Right atrium auricular region (tissue), 2 donors: ENCODE measurements at regions not wholly inside any gene's neighbourhood (a gene's known extent, or its start where the extent isn't known, plus 50 kb on each side); places are given as distances from the start of the nearest gene placed in this dataset.

Source experiments
- DNase-seq: peaks from one replicate; pipeline ENCODE4 v3.0.0-alpha.2; 2019; ENCODE audit warnings: low spot score
- H3K27ac ChIP-seq, 2 donors: fragments of 200-600 bp; sonication (generic); 1 replicate in 1 of 2; 2 replicates in 1 of 2; pipeline ENCODE4 v1.5.1; 2016 to 2019
- H3K27me3 ChIP-seq, 2 donors: fragments of 200-600 bp; sonication (generic); one replicate each; pipeline versions ENCODE4 v1.5.1 to v1.6.0; 2017 to 2019
- H3K36me3 ChIP-seq: fragments of 200-600 bp; sonication (generic); one replicate; pipeline ENCODE4 v1.5.1; 2016
- H3K4me1 ChIP-seq, 2 donors: fragments of 200-600 bp; sonication (generic); one replicate each; pipeline versions ENCODE4 v1.5.1 to v1.6.0; 2017 to 2019
- H3K4me3 ChIP-seq, 2 donors: fragments of 200-600 bp; sonication (generic); 1 replicate in 1 of 2; 2 replicates in 1 of 2; pipeline ENCODE4 v1.5.1; 2017 to 2019; ENCODE audit warnings: mild to moderate bottlenecking in 1 of 2, moderate library complexity in 1 of 2
- H3K9me3 ChIP-seq, 2 donors: fragments of 200-600 bp; sonication (generic); one replicate each; pipeline ENCODE4 v1.5.1; 2019
- TF ChIP-seq, protein P1 (sequence below), 2 donors: fragments of 200-600 bp; sonication (generic); IDR thresholded peaks; one replicate each; pipeline ENCODE4 v1.5.1; 2019; ENCODE audit warnings: antibody characterized with exemption in 2 of 2

DNA sequence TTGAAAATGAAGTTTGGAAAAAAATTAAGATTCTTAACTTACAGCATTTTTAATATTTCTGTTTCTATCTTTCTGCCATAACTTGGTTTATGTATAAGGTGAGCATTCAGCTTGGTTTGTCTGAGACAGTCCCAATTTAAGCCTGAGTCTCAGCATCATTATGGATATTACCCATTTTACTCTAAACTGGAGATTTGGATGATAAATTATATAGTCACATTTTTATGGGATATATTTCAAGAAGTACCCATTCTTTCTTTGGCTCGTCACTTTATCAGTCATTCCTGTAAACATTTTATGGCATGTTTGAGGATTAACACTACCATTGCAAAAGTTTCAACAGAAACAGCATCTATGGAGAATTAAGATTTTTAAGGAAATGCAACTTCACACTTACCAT is 1129.0 kb upstream of the PCDH9 start:
- no peak overlapping the region for H3K4me3 ChIP-seq
- H3K27ac ChIP-seq = no peak overlapping the region
- DNase-seq = no peak
- H3K36me3 ChIP-seq = no peaks in the 10 kb centered on the region
- H3K4me1 ChIP-seq = no peaks in the 10 kb centered on the region
- TF ChIP-seq, protein P1, sequence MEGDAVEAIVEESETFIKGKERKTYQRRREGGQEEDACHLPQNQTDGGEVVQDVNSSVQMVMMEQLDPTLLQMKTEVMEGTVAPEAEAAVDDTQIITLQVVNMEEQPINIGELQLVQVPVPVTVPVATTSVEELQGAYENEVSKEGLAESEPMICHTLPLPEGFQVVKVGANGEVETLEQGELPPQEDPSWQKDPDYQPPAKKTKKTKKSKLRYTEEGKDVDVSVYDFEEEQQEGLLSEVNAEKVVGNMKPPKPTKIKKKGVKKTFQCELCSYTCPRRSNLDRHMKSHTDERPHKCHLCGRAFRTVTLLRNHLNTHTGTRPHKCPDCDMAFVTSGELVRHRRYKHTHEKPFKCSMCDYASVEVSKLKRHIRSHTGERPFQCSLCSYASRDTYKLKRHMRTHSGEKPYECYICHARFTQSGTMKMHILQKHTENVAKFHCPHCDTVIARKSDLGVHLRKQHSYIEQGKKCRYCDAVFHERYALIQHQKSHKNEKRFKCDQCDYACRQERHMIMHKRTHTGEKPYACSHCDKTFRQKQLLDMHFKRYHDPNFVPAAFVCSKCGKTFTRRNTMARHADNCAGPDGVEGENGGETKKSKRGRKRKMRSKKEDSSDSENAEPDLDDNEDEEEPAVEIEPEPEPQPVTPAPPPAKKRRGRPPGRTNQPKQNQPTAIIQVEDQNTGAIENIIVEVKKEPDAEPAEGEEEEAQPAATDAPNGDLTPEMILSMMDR (IDR thresholded peaks at IDR 0.05) = no peak
- no peaks in the 10 kb centered on the region for H3K27me3 ChIP-seq
- no peaks in the 10 kb centered on the region for H3K9me3 ChIP-seq

DNA sequence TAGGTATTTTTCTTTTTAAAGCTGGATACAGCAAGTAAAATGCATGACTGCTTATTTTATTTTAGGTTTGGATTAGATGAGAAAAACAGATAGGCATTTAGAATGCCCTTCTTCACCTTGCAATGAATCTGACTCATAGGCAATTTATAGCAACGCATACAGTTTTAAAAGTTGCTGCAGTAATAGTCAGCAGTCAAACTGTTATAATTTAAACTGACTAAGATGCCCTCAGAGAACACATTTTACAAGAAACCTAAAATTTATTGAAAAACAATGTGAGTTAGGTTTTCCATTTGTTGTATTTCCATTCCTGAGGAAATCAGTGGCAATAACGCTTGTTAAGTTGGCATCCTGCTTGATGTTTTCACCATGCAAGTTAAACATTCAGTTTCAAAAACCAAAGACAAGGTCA is 1128.2 kb upstream of the PCDH9 start:
- H3K4me1 ChIP-seq = no peaks in the 10 kb centered on the region
- H3K27me3 ChIP-seq = no peaks in the 10 kb centered on the region
- no peaks in the 10 kb centered on the region for H3K36me3 ChIP-seq
- DNase-seq = no peak
- no peak overlapping the region for H3K4me3 ChIP-seq
- no peaks in the 10 kb centered on the region for H3K9me3 ChIP-seq
- TF ChIP-seq, protein P1 (IDR thresholded peaks at IDR 0.05) = no peak
- no peak overlapping the region for H3K27ac ChIP-seq

DNA sequence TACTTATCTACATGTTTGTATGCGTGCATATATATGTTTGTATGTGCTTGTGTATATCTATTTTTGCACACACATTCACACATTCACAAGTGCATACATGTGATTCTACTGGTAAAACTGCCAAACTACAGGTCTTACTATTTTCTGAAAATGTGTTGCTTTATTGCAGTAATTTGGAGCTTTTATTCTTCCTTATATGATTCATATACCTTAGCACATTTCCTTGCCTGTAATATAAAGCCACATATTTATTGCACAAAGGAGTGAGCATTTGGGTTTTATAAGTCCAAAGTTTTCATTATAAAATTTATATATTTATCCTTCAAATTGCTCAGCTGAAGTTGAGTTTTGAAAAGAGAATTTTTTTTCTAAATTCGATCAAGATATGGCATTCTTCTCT is 1120.4 kb upstream of the PCDH9 start:
- no peak for DNase-seq
- no peak overlapping the region for H3K4me3 ChIP-seq
- no peaks in the 10 kb centered on the region for H3K27me3 ChIP-seq
- H3K9me3 ChIP-seq = no peaks in the 10 kb centered on the region
- no peak overlapping the region for H3K27ac ChIP-seq
- no peaks in the 10 kb centered on the region for H3K36me3 ChIP-seq
- TF ChIP-seq, protein P1 (IDR thresholded peaks at IDR 0.05) = no peak
- H3K4me1 ChIP-seq = no peaks in the 10 kb centered on the region

DNA sequence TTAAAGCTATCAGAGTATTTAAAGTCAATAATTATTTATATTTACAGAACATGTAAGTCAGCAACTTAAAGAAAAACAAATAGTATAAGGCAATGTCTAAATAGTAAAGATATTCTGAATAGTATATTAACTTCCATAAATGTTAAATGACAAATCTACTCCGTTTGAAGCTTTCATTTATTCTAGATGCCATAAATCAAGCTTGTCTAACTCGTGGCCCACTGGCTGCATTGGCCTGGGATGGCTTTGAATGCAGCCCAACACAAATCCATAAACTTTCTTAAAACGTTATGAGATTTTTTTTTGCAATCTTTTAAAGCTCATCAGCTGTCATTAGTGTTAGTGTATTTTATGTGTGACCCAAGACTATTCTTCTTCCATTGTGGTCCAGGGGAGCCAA is 1117.1 kb upstream of the PCDH9 start:
- H3K36me3 ChIP-seq = no peaks in the 10 kb centered on the region
- no peak overlapping the region for H3K27ac ChIP-seq
- H3K9me3 ChIP-seq = no peaks in the 10 kb centered on the region
- no peaks in the 10 kb centered on the region for H3K27me3 ChIP-seq
- TF ChIP-seq, protein P1 (IDR thresholded peaks at IDR 0.05) = no peak
- no peak overlapping the region for H3K4me3 ChIP-seq
- no peak for DNase-seq
- no peaks in the 10 kb centered on the region for H3K4me1 ChIP-seq

DNA sequence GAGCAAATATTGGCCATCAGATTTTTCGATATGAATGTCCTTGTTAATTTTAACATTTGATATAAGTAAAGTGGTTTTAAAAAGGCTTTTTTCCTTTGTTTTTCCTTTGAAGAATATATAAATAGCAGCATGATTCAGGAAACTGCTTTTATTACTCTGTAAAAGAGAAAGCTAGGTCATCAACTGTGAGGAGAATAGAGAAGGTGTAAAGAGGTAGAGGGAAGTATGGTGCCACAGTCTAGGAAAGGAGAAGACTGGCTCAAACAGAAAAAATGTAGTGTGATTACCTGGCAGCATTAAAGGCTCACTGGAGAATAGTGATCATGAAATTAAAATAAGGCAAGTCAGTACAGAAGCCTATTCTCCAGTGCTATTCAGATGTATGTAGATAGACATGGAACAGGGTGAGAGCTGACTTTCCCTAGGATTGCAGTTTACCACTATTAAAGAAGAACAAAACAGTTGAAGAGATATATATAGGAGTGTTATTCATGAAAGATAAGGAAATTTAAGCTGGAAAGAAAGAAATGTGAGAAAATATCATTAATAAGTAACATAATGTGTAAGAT is 1115.9 kb upstream of the PCDH9 start:
- TF ChIP-seq, protein P1 (IDR thresholded peaks at IDR 0.05) = no peak

DNA sequence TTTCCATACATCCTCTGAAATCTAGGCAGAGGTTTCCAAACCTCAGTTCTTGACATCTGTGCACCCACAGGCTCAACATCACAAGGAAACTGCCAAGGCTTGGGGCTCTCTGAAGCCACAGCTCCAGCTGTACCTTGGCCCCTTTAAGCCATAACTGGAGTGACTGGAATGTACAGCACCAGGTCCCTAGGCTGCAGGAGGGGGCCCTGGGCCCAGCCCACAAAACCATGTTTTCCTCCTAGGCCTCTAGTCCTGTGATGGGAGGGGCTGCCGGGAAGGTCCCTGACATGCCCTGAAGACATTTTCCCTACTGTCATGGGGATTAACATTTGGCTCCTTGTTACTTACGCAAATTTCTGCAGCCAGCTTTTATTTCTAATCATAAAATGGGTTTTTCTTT is 1093.0 kb upstream of the PCDH9 start:
- no peak for DNase-seq
- Histone ChIP-seq H3K27ac (no peak overlapping the region), H3K4me1 (no peaks in the 10 kb centered on the region), H3K9me3 (peaks cover 0 to 23% of the 10 kb centered on the region in 2 donors), H3K4me3 (no peak overlapping the region), H3K36me3 (no peaks in the 10 kb centered on the region), H3K27me3 (no peaks in the 10 kb centered on the region)
- TF ChIP-seq, protein P1 (IDR thresholded peaks at IDR 0.05) = no peak

More for the DNA sequence above, 1115.9 kb upstream of the PCDH9 start:
- no peaks in the 10 kb centered on the region for H3K36me3 ChIP-seq
- H3K27ac ChIP-seq = no peak overlapping the region
- H3K4me3 ChIP-seq = no peak overlapping the region
- H3K9me3 ChIP-seq = no peaks in the 10 kb centered on the region
- no peaks in the 10 kb centered on the region for H3K4me1 ChIP-seq
- no peak for DNase-seq
- no peaks in the 10 kb centered on the region for H3K27me3 ChIP-seq
